HCT116 (cell line): ENCODE measurements at regions not wholly inside any gene's neighbourhood (a gene's known extent, or its start where the extent isn't known, plus 50 kb on each side); places are given as distances from the start of the nearest gene placed in this dataset.
A peak's percentile ranks its signal among the peaks of the same experiment; 100 is the strongest.
"Not testable (repeated sequence)": the region's sequence is repeated elsewhere in the genome, so short reads cannot be mapped to it uniquely, and the experiment has no call there.

ENCODE experiments used
- ATAC-seq: fragments of 200-7000 bp; cut with Tn5 transposase; 2 replicates; pipeline ENCODE4 v1.9.1; 2020; ENCODE audit warnings: mild to moderate bottlenecking, moderate library complexity
- BruUV-seq: library from RNA; stranded (reverse); fragments of 400-500 nt; replicated peaks from 2 replicates; lab custom pipeline; 2021; lab: Mats Ljungman, UMichigan
- CTCF ChIA-PET: fragments of 300-600 bp; sonication (Branson Sonifier 250); formaldehyde crosslinking; loops from one replicate; lab custom pipeline; 2021; ENCODE audit warnings: antibody characterized with exemption; lab: Charles Lee
- POLR2A ChIA-PET: fragments of 300-600, 350-600 bp; sonication (Branson Sonifier 250); formaldehyde crosslinking; loops from one replicate; lab custom pipeline; 2021; ENCODE audit warnings: antibody characterized with exemption; lab: Charles Lee
- RAD21 ChIA-PET, 2 experiments: fragments of 300-600 bp; sonication (Branson Sonifier 250); formaldehyde crosslinking; loops; one replicate each; lab custom pipeline; 2023; ENCODE audit warnings: low total read pairs in 2 of 2; ENCODE audit not compliant: uncharacterized antibody in 2 of 2, unreplicated experiment in 2 of 2, low non-redundant PET in 1 of 2; lab: Charles Lee
- DNase-seq: peaks from one replicate; pipeline ENCODE4 v3.0.0-alpha.2; 2010; ENCODE audit warnings: low read depth, low spot score
- H2AFZ ChIP-seq: fragments of 200-600 bp; shearing (Covaris generic), sonication (generic); 2 replicates; pipeline ENCODE4 v1.6.1; 2017; ENCODE audit warnings: low read depth, mixed run types, mixed read lengths, antibody characterized with exemption, low read length; ENCODE audit not compliant: poor library complexity, severe bottlenecking
- H3K27ac ChIP-seq: 2 replicates; pipeline ENCODE4 v1.5.1; 2012; ENCODE audit warnings: low read depth, low read length
- H3K27me3 ChIP-seq: fragments of 200-600 bp; sonication (generic); 2 replicates; pipeline ENCODE4 v1.6.1; 2016; ENCODE audit warnings: mixed run types, low read length, mixed read lengths; ENCODE audit not compliant: insufficient read depth
- H3K36me3 ChIP-seq, 2 experiments: fragments of 200-500 bp in 1 of 2; fragments of 200-600 bp in 1 of 2; sonication (Bioruptor generic) in 1 of 2; sonication (generic) in 1 of 2; 2 replicates each; pipeline versions ENCODE4 v1.5.1 to v1.6.1; 2014 to 2016; ENCODE audit warnings: low read length in 2 of 2, inconsistent platforms in 1 of 2, mixed read lengths in 1 of 2, mixed run types in 1 of 2; ENCODE audit not compliant: insufficient read depth in 2 of 2, control insufficient read depth in 1 of 2
- H3K4me1 ChIP-seq, 2 experiments: fragments of 200-600 bp in 1 of 2; sonication (generic) in 1 of 2; 2 replicates each; pipeline versions ENCODE4 v1.5.1 to v1.6.1; 2012 to 2017; ENCODE audit warnings: low read length in 2 of 2, inconsistent platforms in 1 of 2, mild to moderate bottlenecking in 1 of 2, mixed read lengths in 1 of 2, mixed run types in 1 of 2, moderate library complexity in 1 of 2; ENCODE audit not compliant: insufficient read depth in 2 of 2, control insufficient read depth in 1 of 2
- H3K4me2 ChIP-seq: fragments of 200-600 bp; sonication (generic); 2 replicates; pipeline ENCODE4 v1.6.1; 2017; ENCODE audit warnings: mixed run types, low read length, mixed read lengths
- H3K4me3 ChIP-seq, 2 experiments: fragments of 200-600 bp in 1 of 2; sonication (generic) in 1 of 2; replicated peaks in 1 of 2; 2 replicates each; pipeline ENCODE4 v1.5.1; 2011 to 2016; ENCODE audit warnings: low read length in 2 of 2, control low read depth in 1 of 2, low read depth in 1 of 2, mild to moderate bottlenecking in 1 of 2, mixed read lengths in 1 of 2, mixed run types in 1 of 2
- H3K79me2 ChIP-seq: fragments of 200-600 bp; sonication (generic); 2 replicates; pipeline ENCODE4 v1.6.1; 2017; ENCODE audit warnings: mild to moderate bottlenecking, mixed run types, low read length, moderate library complexity, mixed read lengths; ENCODE audit not compliant: insufficient read depth
- H3K9ac ChIP-seq: fragments of 200-600 bp; sonication (generic); 2 replicates; pipeline ENCODE4 v1.6.1; 2016; ENCODE audit warnings: low read length, mixed read lengths
- H3K9me2 ChIP-seq: fragments of 200-600 bp; sonication (generic), shearing (Covaris generic); 2 replicates; pipeline ENCODE4 v1.6.1; 2017; ENCODE audit warnings: mixed run types, mild to moderate bottlenecking, moderate library complexity; ENCODE audit not compliant: insufficient read depth
- H3K9me3 ChIP-seq, 2 experiments: fragments of 200-500 bp in 1 of 2; fragments of 200-600 bp in 1 of 2; sonication (Bioruptor generic) in 1 of 2; sonication (generic) in 1 of 2; 2 replicates each; pipeline ENCODE4 v1.6.1; 2014 to 2017; ENCODE audit warnings: low read length in 2 of 2, mixed read lengths in 2 of 2, inconsistent platforms in 1 of 2, low read depth in 1 of 2, mild to moderate bottlenecking in 1 of 2, mixed run types in 1 of 2, moderate library complexity in 1 of 2; ENCODE audit not compliant: control insufficient read depth in 1 of 2, insufficient read depth in 1 of 2
- H4K20me1 ChIP-seq: fragments of 200-600 bp; sonication (generic), shearing (Covaris generic); 2 replicates; pipeline ENCODE4 v1.6.1; 2017; ENCODE audit warnings: mixed run types, mild to moderate bottlenecking, moderate library complexity; ENCODE audit not compliant: insufficient read depth
- CBX3 ChIP-seq: IDR thresholded peaks from 2 replicates; pipeline ENCODE4 v1.6.1; 2012; ENCODE audit warnings: low read depth
- EGR1 ChIP-seq: IDR thresholded peaks from 2 replicates; pipeline ENCODE4 v1.6.1; 2012; ENCODE audit warnings: low read depth
- EZH2phosphoT487 ChIP-seq: fragments of 200-600 bp; IDR thresholded peaks from 2 replicates; pipeline ENCODE4 v1.6.1; 2018; ENCODE audit warnings: antibody characterized with exemption, borderline replicate concordance
- FOSL1 ChIP-seq: IDR thresholded peaks from 2 replicates; pipeline ENCODE4 v1.6.1; 2012; ENCODE audit warnings: low read depth
- JUND ChIP-seq: IDR thresholded peaks from 2 replicates; pipeline ENCODE4 v1.6.1; 2012
- MAX ChIP-seq: IDR thresholded peaks from 2 replicates; pipeline ENCODE4 v1.6.1; 2012
- POLR2A ChIP-seq: IDR thresholded peaks from 2 replicates; pipeline ENCODE4 v1.7.0; 2011; ENCODE audit warnings: borderline replicate concordance; ENCODE audit not compliant: insufficient read depth, insufficient read length; ENCODE audit errors: extremely low read depth
- RAD21 ChIP-seq: IDR thresholded peaks from 2 replicates; pipeline ENCODE4 v1.6.1; 2012; ENCODE audit warnings: low read depth, mild to moderate bottlenecking
- SIN3A ChIP-seq: IDR thresholded peaks from 2 replicates; pipeline ENCODE4 v1.6.1; 2012; ENCODE audit warnings: low read depth
- SRF ChIP-seq: IDR thresholded peaks from 2 replicates; pipeline ENCODE4 v1.6.1; 2012; ENCODE audit warnings: low read depth
- TCF7L2 ChIP-seq: IDR thresholded peaks from 2 replicates; pipeline ENCODE4 v1.7.0; 2011; ENCODE audit warnings: borderline replicate concordance, inconsistent platforms; ENCODE audit not compliant: insufficient read depth, insufficient read length; ENCODE audit errors: extremely low read depth
- YY1 ChIP-seq: IDR thresholded peaks from 2 replicates; pipeline ENCODE4 v1.6.1; 2011; ENCODE audit warnings: low read length, low read depth, moderate library complexity, mild to moderate bottlenecking; ENCODE audit not compliant: insufficient replicate concordance; ENCODE audit errors: extremely low read depth
- ZNF274 ChIP-seq: fragments of 200-500 bp; sonication (Bioruptor generic); IDR thresholded peaks from 2 replicates; pipeline ENCODE4 v1.6.1; 2014; ENCODE audit warnings: mild to moderate bottlenecking, low read depth, low read length, inconsistent platforms
- intact Hi-C: fragments of 100-400 bp; cut with micrococcal nuclease; formaldehyde crosslinking; loops from 2 replicates; pipeline ENCODE4 v1.10.0; 2022

GRCh38 chr6:12637960-12638641 is 78.5 kb upstream of the PHACTR1 start (continued):
- TF ChIP-seq ZNF274 (no peak), FOSL1 (peak; percentile 57; the same call in 1 of the 2 replicates)

- Histone ChIP-seq H4K20me1 (no peaks in the 10 kb centered on the region), H3K4me3 (no peak overlapping the region), H3K9me3 (0 out of 4 replicates have a peak, but pooled peaks cover 0 to 4% of the 10 kb centered on the region in 2 experiments)
- POLR2A ChIA-PET: no interaction called here
- TF ChIP-seq EZH2phosphoT487: no peak
- TF ChIP-seq SRF: no peak
- TF ChIP-seq EGR1: no peak
- no peak for TF ChIP-seq RAD21
- TF ChIP-seq FOSL1: no peak
- TF ChIP-seq POLR2A: no peak
- no peak for TF ChIP-seq CBX3
- no peak for TF ChIP-seq JUND
- TF ChIP-seq YY1: no peak
- TF ChIP-seq SIN3A: no peak
- no peak for TF ChIP-seq TCF7L2
- no peak for TF ChIP-seq MAX
- TF ChIP-seq, all 23 proteins: peak for 0
- Histone ChIP-seq H3K27me3 (no peaks in the 10 kb centered on the region), H3K4me1 (0 out of 4 replicates have a peak, but pooled peaks cover 0 to 6% of the 10 kb centered on the region in 2 experiments), H2AFZ (no peak overlapping the region), H3K9ac (no peak overlapping the region), H3K4me2 (no peak overlapping the region), H3K27ac (no peak overlapping the region), H3K79me2 (no peaks in the 10 kb centered on the region), H3K9me2 (no peaks in the 10 kb centered on the region), H3K36me3 (no peaks in the 10 kb centered on the region)
- DNase-seq: no peak
- BruUV-seq: no TSS peak
- ATAC-seq: no peak
- intact Hi-C loops: no loop called here
- ChIA-PET RAD21 (no interaction called here), CTCF (no interaction called here)
Measured at GRCh38 chr6:12640438-12640837, 76.1 kb upstream of the PHACTR1 start.

GRCh38 chr6:12641785-12642184 is 74.8 kb upstream of the PHACTR1 start:
- H3K36me3 ChIP-seq, intact Hi-C loops, H3K9me3 ChIP-seq, H3K27ac ChIP-seq, H3K9ac ChIP-seq, CTCF ChIA-PET, H3K79me2 ChIP-seq, H3K4me1 ChIP-seq, H2AFZ ChIP-seq, BruUV-seq, H3K27me3 ChIP-seq, DNase-seq, H3K9me2 ChIP-seq, H3K4me2 ChIP-seq, H3K4me3 ChIP-seq, ATAC-seq, POLR2A ChIA-PET, H4K20me1 ChIP-seq: not testable (repeated sequence)
- RAD21 ChIA-PET: interaction anchor here in 1 of 2 experiments (0.6 kb wide), 1 partner anchor 11 kb away, joined by 3 read pairs; no protein-coding TSS in a partner anchor
